ENCODE measurements at regions not wholly inside any gene's neighbourhood (a gene's known extent, or its start where the extent isn't known, plus 50 kb on each side); places are given as distances from the start of the nearest gene placed in this dataset.

DNA sequence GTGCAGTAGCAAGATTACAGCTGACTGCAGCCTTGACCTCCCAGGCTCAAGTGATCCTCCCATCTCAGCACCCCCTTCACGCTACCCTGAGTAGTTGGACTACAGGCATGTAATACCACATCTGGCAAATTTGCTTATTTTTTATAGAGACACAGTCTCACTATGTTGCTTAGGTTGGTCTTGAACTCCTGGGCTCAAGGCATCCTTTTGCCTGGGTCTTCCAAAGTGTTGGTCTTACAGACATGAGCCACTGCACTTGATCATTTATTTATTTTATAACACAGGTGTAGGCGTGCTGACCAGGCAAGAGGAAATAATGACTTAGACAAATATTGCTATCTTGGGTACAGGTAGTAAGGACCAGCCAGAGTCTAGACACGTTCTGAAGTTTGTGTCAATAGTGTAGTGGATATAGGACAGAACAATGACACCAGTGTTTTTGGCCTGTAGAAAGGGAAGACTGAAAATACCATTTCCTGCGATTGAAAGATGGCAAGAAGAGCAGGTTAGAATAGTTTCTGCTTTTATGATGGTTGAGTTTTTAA, 71.0 kb upstream of the THUMPD2 start:
- TF ChIP-seq GATA3 (IDR thresholded peaks at IDR 0.05; ENCODE audit: low read depth, low read length) (no peak), GATA2 (IDR thresholded peaks at IDR 0.05; ENCODE audit: low read depth, low read length) (no peak)

DNA sequence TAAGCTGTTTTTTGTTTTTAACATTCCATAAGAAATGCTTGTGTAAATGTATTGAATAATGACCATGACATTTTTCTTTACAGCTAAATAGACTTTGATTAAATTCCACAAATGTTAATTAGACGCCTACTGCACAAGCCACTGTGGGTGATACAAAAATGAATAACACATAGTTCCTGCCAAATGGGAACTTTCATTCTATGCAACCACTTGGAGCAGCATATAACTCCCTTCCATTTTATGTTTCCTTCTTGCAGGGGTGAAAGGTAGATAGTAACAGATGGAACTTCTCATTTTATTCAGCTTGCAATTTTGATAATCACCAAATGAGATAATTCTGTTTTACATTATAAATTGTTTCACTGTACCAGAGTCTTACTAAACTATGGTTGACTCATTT, 70.0 kb upstream of the THUMPD2 start:
- TF ChIP-seq GATA2 (IDR thresholded peaks at IDR 0.05; ENCODE audit: low read depth, low read length): no peak

DNA sequence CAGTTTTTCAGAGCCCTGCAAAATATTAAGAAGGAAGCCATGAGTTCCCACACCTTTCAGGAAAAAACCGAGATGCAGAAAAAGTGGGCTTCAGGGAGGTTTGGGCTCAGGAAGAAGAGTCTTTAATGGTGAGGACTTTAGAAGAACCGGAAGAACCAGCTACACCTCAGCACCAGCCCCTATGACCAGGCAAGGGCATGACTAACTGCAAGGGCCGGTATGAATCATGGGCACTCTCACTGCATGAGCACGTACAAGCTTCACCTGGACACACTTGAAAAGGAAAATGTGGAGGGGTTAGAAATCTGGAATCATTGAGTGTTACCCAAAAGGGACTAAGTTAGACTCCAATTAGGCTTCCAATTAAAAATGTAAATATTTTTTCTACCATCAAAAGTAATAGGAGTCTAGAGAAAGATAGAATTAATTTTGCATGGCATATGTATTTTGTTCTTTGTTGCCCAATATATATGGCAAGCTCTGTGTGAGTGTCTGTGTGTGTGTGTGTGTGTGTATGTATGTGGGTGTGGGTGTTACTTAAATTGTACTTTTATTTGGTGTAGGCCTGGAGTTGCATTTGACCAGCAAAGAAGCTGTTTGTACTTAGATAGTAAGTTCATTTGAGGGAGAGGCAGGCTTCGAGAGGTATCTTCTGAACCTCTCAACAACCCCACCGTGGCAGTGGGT, 66.5 kb upstream of the THUMPD2 start:
- TF ChIP-seq GATA2 (IDR thresholded peaks at IDR 0.05; ENCODE audit: low read depth, low read length) (no peak), GATA3 (IDR thresholded peaks at IDR 0.05; ENCODE audit: low read depth, low read length) (no peak)

DNA sequence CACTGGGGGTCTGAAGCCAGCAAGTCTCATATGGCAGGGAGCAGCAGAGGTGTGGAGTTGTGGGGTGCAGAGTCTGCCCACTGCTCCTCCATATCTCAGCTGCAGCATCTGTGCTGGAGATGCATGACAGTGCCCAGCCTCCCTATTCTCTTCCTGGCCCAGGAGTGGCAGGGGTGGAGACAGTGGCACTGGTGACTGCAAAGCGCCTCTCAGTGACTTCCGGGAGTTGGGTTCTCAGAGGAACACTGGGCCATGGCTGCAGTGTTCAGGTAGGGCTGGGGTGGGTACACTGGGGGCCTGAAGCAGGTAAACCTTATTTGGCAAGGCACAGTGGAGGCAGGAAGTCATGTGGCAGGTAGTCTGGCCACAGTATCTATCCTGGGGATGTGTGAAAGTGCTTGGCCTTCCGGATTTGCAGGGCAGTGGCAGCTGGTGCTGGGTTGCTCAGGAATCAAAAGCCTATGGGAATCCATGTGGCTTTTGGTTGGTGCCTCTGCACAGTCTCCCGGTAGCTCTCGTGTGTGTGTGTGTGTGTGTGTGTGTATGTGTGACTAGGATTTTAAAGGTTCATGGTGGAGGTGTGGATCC, 60.3 kb upstream of the THUMPD2 start:
- TF ChIP-seq GATA2 (IDR thresholded peaks at IDR 0.05; ENCODE audit: low read depth, low read length) (no peak), GATA3 (IDR thresholded peaks at IDR 0.05; ENCODE audit: low read depth, low read length) (no peak)

DNA sequence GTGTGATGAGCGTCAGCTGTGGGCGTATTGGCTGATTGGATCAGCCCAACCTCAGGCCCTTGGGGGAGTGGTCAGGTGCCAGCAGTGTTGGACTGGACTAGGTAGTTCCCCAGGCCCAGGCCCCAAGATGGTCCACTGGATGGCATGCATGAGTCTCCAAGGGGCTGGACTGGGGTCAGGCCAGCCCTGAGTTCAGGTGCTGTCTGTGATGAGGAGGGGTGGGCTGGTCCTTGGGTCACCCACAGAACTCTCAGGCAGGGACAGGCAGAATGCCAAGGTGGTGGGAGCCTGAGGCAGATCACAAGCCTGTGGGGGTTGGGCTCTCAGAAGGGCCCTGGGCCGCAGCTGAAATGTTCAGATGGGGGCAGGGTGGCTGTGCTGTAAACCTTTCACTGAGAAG, 59.5 kb upstream of the THUMPD2 start:
- no peak for TF ChIP-seq GATA2 (IDR thresholded peaks at IDR 0.05; ENCODE audit: low read depth, low read length)
- TF ChIP-seq GATA3 (IDR thresholded peaks at IDR 0.05; ENCODE audit: low read depth, low read length): no peak

DNA sequence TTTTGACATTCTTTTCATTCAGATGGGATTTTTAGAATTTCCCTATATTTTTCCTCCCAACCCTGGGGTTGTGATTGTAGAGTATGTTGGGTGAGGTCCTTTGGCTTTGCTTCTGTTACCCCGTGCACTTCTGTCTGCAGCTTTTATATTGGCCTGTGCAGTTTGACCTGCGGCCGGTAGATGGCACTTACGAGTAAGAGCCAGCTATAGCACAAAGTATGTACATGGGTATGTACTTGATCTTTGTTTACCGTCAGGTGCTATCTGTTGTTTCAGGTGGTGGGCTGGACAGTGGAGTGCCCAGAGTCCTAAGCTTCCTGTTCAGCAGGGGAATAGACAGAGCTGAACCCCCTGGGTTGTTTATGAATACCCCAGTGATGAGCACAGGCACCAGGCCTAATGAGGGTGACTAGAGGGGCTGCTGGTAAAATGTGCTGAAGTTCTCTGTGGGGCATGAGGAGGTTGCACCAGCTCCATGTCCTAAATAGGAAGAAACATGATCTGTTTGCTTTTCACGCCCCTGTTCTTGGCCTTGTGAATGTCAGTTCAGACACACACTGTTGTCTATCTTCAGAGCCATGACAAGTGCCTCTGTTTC, 58.9 kb upstream of the THUMPD2 start:
- TF ChIP-seq GATA3 (IDR thresholded peaks at IDR 0.05; ENCODE audit: low read depth, low read length): no peak
- TF ChIP-seq GATA2 (IDR thresholded peaks at IDR 0.05; ENCODE audit: low read depth, low read length): no peak

DNA sequence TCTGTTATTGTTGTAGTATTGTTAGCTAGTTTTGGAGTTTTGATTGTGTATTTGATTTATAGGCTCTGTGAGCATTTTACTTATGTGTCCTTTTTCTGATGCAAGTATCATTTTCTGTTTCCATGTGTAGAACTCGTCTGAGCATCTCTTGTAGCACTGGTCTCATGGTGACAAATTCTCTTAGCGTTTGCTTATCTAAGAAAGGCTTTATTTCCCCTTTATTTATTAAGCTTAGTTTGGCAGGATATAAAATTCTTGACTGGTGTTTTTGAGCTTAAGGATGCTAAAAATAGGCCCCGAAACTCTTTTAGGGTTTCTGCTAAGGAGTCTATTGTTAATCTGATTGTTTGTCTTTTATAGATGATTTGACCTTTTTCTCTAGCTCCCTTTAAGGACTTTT, 57.6 kb upstream of the THUMPD2 start:
- TF ChIP-seq GATA2 (IDR thresholded peaks at IDR 0.05; ENCODE audit: low read depth, low read length) (no peak), GATA3 (IDR thresholded peaks at IDR 0.05; ENCODE audit: low read depth, low read length) (no peak)

DNA sequence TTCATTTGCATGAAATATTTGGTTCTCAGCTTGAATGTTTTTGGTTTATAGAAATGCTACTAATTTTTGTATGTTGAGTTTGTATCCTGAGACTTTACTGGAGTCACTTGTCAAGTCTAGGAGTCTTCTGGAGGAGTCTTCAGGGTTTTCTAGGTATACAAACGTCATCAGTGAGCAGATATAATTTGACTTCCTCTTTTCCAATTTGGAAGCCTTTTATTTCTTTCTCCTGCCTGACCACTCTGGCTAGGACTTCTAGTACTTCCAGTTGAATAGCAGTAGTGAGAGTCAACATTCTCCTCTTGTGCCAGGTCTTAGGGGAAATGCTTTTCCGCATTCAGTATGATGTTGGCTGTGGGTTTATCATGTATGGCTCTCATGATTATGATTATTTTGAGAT, 55.4 kb upstream of the THUMPD2 start:
- TF ChIP-seq GATA3 (IDR thresholded peaks at IDR 0.05; ENCODE audit: low read depth, low read length): no peak
- TF ChIP-seq GATA2 (IDR thresholded peaks at IDR 0.05; ENCODE audit: low read depth, low read length): no peak

Measured in SH-SY5Y (cell line).